Hepatocyte (in vitro differentiated cells): ENCODE measurements at regions not wholly inside any gene's neighbourhood (a gene's known extent, or its start where the extent isn't known, plus 50 kb on each side); places are given as distances from the start of the nearest gene placed in this dataset.

ENCODE experiments used
- EZH2 ChIP-seq: fragments of 200-600 bp; sonication (generic); IDR thresholded peaks from 2 replicates; pipeline ENCODE4 v1.6.1; 2016; ENCODE audit warnings: antibody characterized with exemption, mild to moderate bottlenecking, borderline replicate concordance
- TF ChIP-seq, protein P1 (sequence below): fragments of 200-600 bp; sonication (generic); IDR thresholded peaks from 2 replicates; pipeline ENCODE4 v1.5.1; 2016; ENCODE audit warnings: antibody characterized with exemption, mild to moderate bottlenecking; ENCODE audit not compliant: poor library complexity

DNA sequence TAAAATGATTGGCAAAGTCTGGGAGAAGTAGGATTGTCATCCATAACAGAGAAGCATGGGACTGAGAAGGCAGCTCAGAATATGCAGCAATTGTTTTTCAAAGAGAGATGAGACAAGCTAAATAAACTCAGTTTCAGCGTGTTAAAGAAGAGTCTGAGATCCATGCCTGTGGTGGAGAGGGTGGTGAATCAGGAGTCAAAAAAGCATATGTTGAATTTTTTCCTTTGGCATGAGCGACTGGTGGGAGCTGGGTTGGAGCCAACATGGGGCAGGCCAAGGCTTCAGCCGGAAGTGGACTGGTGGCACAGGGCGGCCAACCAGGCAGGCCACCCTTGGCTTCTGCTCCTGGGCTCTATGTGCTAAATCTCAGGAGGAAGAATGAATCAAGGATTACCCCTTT lies 102.0 kb downstream of the SST start:
- TF ChIP-seq, protein P1, sequence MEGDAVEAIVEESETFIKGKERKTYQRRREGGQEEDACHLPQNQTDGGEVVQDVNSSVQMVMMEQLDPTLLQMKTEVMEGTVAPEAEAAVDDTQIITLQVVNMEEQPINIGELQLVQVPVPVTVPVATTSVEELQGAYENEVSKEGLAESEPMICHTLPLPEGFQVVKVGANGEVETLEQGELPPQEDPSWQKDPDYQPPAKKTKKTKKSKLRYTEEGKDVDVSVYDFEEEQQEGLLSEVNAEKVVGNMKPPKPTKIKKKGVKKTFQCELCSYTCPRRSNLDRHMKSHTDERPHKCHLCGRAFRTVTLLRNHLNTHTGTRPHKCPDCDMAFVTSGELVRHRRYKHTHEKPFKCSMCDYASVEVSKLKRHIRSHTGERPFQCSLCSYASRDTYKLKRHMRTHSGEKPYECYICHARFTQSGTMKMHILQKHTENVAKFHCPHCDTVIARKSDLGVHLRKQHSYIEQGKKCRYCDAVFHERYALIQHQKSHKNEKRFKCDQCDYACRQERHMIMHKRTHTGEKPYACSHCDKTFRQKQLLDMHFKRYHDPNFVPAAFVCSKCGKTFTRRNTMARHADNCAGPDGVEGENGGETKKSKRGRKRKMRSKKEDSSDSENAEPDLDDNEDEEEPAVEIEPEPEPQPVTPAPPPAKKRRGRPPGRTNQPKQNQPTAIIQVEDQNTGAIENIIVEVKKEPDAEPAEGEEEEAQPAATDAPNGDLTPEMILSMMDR, result no peak
- TF ChIP-seq EZH2, result no peak
